Large intestine (tissue), 3 donors: ENCODE measurements at regions not wholly inside any gene's neighbourhood (a gene's known extent, or its start where the extent isn't known, plus 50 kb on each side); places are given as distances from the start of the nearest gene placed in this dataset.
"Not testable (repeated sequence)": the region's sequence is repeated elsewhere in the genome, so short reads cannot be mapped to it uniquely, and the experiment has no call there.

ENCODE experiments used
- DNase-seq, 2 donors: peaks; one replicate each; pipeline versions ENCODE4 v3.0.0 to v3.0.0-alpha.2; 2013
- H3K27ac ChIP-seq: one replicate; pipeline ENCODE4 v1.5.1; 2013; ENCODE audit warnings: low read length
- H3K27me3 ChIP-seq: 2 replicates; pipeline ENCODE4 v1.6.1; 2013; ENCODE audit warnings: low read length; ENCODE audit not compliant: control insufficient read depth, insufficient read depth
- H3K36me3 ChIP-seq: 2 replicates; pipeline ENCODE4 v1.6.1; 2013; ENCODE audit warnings: low read length; ENCODE audit not compliant: control insufficient read depth, insufficient read depth
- H3K4me1 ChIP-seq: one replicate; pipeline ENCODE4 v1.6.1; 2013; ENCODE audit warnings: low read length; ENCODE audit not compliant: control insufficient read depth, insufficient read depth
- H3K4me3 ChIP-seq: one replicate; pipeline ENCODE4 v1.5.1; 2013; ENCODE audit warnings: low read length
- H3K9me3 ChIP-seq: one replicate; pipeline ENCODE4 v1.6.1; 2013; ENCODE audit warnings: mild to moderate bottlenecking, low read depth, low read length, moderate library complexity; ENCODE audit not compliant: control insufficient read depth
- WGBS: methylation state at CpG from one replicate; pipeline ENCODE4 v1.1.5; 2013; ENCODE audit warnings: low lambda C conversion rate; ENCODE audit not compliant: insufficient coverage; 5-methylcytosine and 5-hydroxymethylcytosine counted together

DNA sequence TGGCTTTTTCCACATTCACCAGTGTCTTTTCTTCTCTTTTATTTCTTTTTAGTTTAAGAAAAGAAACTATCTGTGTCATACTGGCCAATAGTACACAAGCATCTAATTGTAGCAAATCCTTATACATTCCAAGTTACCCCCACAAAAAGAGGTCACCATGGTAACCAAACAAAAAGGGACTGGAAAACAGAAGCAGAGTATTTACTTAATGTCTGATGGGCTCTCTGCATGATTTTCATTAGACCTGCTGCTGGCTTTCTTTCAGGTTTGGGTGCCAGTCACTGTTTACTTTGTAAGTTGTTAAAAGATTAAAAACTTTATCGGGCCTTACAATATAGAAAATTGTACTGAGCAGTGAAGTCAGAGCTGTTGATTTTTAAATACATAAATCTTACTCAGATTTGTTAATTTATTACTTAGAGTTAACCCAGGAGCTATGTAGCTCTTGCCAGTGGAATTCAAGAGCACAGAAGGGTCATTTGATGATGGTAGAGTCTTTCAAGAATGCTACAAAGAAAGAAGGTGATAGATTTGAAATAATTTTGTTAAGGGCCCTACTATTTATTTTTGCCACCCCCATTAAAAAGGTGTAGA lies 123.9 kb downstream of the BRMS1L start:
- 0% methylated on average over 1 of the region's 1 CpG for WGBS
- H3K27me3 ChIP-seq: no peaks in the 10 kb centered on the region
- H3K9me3 ChIP-seq: no peaks in the 10 kb centered on the region
- H3K27ac ChIP-seq: no peak overlapping the region
- H3K36me3 ChIP-seq: no peaks in the 10 kb centered on the region
- H3K4me3 ChIP-seq: no peak overlapping the region
- no peaks in the 10 kb centered on the region for H3K4me1 ChIP-seq
- DNase-seq: peak in 1 of 2 donors; percentile 23

DNA sequence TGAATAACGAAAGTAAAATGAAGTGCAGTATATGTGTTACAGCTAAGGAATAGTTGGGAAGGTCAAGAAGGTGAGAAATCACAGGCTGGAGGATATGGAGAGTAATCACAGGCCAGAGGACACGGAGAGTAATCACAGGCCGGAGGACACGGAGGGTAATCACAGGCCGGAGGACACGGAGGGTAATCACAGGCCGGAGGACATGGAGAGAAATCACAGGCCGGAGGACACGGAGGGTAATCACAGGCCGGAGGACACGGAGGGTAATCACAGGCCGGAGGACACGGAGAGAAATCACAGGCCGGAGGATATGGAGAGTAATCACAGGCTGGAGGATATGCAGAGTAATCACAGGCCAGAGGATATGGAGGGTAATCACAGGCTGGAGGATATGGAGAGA lies 121.8 kb downstream of the BRMS1L start:
- no CpG with 5 or more reads among the region's 14 CpGs for WGBS
- H3K27me3 ChIP-seq, H3K36me3 ChIP-seq, H3K9me3 ChIP-seq, H3K4me1 ChIP-seq, DNase-seq, H3K27ac ChIP-seq, H3K4me3 ChIP-seq: not testable (repeated sequence)

DNA sequence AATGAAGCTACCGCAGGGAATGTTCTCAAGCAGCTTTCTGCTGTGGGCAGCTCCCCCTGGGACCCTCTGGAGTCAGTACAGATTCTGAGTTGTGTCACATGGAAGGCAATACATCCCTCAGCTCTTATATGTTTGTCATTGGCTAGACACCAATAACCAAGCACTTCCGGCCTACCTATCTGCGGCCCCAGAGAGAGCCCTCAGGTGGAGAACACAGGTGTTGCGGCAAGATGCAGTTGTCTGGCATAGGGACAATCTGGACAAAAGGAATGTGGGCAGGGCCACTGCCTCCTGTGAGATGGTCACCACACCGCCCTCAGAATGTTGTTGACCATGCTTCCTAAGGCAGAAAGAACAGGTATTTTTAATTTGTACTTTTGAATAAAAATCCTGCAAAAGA lies 118.7 kb downstream of the BRMS1L start:
- no CpG with 5 or more reads among the region's 5 CpGs for WGBS
- Histone ChIP-seq H3K4me1 (no peaks in the 10 kb centered on the region), H3K36me3 (no peaks in the 10 kb centered on the region), H3K9me3 (no peaks in the 10 kb centered on the region), H3K27ac (no peak overlapping the region), H3K27me3 (no peaks in the 10 kb centered on the region), H3K4me3 (no peak overlapping the region)
- no peak for DNase-seq

DNA sequence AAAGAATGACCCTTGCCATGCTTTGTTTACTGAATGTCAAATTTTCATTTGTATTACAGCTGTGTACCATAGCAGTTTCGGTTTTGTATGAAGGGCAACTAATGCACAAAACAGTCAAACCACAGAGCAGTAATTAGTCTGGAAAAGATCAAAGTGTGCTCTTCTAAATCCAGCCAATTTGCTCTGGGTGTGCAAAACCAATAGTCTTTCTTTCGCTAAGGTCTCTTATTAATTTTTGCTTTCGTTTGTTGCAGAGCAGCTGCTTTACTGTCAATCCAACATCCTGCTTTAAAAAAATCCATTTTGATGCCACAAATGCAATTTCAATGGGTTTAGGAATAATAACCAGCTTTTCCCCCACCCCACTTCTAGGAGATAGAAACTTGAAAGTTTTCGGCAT lies 114.2 kb downstream of the BRMS1L start:
- DNase-seq: no peak
- WGBS: 44% methylated on average over 3 of the region's 4 CpGs

DNA sequence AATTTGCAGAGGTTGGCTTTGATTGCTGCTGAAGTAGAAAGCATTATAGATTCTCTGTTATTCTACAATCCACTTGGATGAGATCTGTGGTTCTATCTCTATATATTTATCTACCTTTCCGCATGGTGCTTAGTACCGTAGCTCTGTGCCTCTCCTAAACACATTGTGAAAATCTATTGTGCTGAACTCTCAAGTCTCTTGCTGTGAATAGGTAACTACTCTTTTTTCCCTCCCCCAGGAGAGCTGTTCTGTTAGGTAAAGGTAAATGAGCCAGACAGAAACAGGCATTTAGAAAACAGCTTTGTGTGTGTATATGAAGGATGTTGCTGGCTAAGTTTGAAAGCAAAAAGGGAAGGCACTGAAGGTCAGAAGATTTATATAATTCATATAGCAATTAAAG lies 112.6 kb downstream of the BRMS1L start:
- no peak for DNase-seq
- H3K4me1 ChIP-seq: no peaks in the 10 kb centered on the region
- H3K27ac ChIP-seq: no peak overlapping the region
- no peak overlapping the region for H3K4me3 ChIP-seq
- no peaks in the 10 kb centered on the region for H3K9me3 ChIP-seq
- no CpG with 5 or more reads among the region's 2 CpGs for WGBS
- H3K36me3 ChIP-seq: no peaks in the 10 kb centered on the region
- H3K27me3 ChIP-seq: no peaks in the 10 kb centered on the region

More for the DNA sequence above, 114.2 kb downstream of the BRMS1L start:
- H3K4me3 ChIP-seq: no peak overlapping the region
- no peaks in the 10 kb centered on the region for H3K27me3 ChIP-seq
- no peaks in the 10 kb centered on the region for H3K4me1 ChIP-seq
- H3K36me3 ChIP-seq: no peaks in the 10 kb centered on the region
- H3K27ac ChIP-seq: no peak overlapping the region
- H3K9me3 ChIP-seq: no peaks in the 10 kb centered on the region

DNA sequence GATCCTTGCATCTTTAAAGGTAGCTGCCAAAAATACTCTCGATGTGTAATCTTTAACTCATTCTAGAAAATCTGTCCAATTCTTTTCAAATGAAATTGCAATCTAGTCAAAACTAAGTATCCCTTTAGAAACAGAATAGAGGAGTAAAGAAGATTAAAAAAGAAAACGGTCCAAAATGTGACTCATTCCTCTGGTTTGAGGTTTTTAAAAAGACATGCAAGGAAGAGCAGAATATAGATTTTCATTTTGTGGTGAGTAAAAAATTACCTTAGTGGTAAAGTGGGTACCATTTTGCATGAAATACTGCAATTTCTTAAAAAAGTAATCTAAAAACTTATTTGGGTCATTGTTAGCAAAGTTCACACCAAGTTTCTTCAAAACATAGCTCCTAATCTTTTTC lies 108.4 kb downstream of the BRMS1L start:
- H3K9me3 ChIP-seq: no peaks in the 10 kb centered on the region
- H3K36me3 ChIP-seq: no peaks in the 10 kb centered on the region
- no peak overlapping the region for H3K4me3 ChIP-seq
- peaks cover 2% of the 10 kb centered on the region for H3K27me3 ChIP-seq
- 81% methylated on average over 2 of the region's 2 CpGs for WGBS
- no peak overlapping the region for H3K27ac ChIP-seq
- H3K4me1 ChIP-seq: no peaks in the 10 kb centered on the region
- DNase-seq: no peak

DNA sequence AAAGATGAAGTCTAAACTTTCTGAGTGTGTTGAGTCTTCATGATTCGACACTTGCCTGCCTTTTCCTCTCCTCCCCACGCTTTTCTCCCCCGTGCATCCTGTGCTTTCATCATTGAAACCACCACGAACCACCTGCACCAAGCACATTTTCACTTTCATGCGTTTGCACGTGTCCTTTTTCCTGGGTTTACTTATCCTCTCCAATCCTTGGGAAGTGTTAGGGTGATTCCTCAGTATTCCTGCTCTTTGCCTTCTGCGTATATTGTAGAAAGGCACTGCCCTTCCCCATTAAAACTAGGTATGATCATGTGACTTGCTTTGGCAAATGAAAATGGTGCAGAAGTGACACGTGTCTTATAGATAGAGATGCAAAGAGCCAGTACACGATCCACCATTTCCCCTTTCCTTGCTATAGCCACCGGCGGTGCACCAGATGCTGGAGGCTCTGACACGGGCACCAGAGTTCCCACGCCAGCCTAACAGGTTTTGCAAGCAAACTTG lies 106.6 kb downstream of the BRMS1L start:
- Histone ChIP-seq H3K4me1 (no peaks in the 10 kb centered on the region), H3K36me3 (no peaks in the 10 kb centered on the region), H3K4me3 (no peak overlapping the region), H3K27ac (no peak overlapping the region), H3K27me3 (peaks cover 2% of the 10 kb centered on the region), H3K9me3 (no peaks in the 10 kb centered on the region)
- WGBS: 65% methylated on average over 6 of the region's 13 CpGs
- no peak for DNase-seq

DNA sequence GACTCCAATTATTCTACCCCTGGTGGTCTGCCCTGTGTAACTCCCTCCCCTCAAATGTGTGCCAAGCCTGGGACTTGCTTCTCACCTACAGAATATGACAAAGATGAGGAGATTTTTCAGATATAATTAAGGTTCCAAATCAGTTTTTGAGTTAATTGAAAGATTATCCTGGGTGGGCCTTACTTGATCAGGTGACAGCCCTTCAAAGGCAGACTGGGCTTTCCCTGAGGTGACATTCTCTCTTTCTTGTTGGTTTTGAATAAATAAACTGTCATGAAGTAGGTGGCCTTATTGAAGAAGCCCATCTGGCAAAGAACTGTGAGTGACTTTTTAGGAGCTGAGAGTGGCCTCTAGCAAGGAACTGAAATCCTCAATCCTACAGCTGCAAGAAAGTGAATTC lies 106.0 kb downstream of the BRMS1L start:
- DNase-seq: no peak
- Histone ChIP-seq H3K36me3 (no peaks in the 10 kb centered on the region), H3K9me3 (no peaks in the 10 kb centered on the region), H3K4me1 (no peaks in the 10 kb centered on the region), H3K27me3 (peaks cover 2% of the 10 kb centered on the region), H3K4me3 (no peak overlapping the region), H3K27ac (no peak overlapping the region)

DNA sequence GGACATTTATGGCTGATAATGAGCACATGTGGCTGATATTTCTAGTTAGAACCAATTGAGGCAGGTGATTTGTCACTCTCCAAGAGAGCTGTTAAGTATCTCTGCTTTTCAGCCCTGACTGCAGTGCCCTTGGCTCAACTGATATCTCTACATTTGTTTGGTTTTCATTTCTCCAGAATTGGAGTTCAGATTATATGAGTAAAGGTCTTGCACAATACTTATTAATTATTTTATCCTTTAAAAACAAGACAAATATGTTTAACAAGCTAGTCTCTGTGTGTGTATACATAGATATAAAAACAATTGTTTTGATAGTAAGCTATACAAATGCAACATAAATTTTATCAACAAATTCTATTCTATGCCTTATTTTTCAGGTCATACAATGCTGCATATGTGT lies 105.2 kb downstream of the BRMS1L start:
- Histone ChIP-seq H3K9me3 (no peaks in the 10 kb centered on the region), H3K27me3 (peaks cover 2% of the 10 kb centered on the region), H3K4me1 (no peaks in the 10 kb centered on the region), H3K27ac (no peak overlapping the region), H3K36me3 (no peaks in the 10 kb centered on the region), H3K4me3 (no peak overlapping the region)
- DNase-seq: no peak

DNA sequence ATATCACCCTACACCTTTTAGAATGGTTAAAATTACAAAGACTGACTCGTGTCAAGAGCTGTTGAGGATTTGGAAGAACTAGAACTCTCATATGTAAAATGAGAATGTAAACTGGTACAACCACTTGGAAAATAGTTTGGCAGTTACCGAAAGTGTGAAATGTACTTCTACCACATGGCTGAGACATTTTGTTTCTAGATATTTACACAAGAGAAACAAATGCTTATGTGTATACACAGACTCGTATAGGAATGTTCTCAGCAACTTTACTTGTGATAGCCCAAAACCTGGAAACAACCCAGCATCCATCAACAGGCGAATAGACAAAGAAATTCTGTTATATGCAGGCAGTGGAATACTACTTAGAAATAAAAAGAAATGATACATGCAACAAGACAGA lies 103.0 kb downstream of the BRMS1L start:
- Histone ChIP-seq H3K4me3 (no peak overlapping the region), H3K36me3 (no peaks in the 10 kb centered on the region), H3K27ac (no peak overlapping the region), H3K27me3 (peaks cover 2% of the 10 kb centered on the region), H3K9me3 (no peaks in the 10 kb centered on the region), H3K4me1 (no peaks in the 10 kb centered on the region)
- 100% methylated on average over 1 of the region's 4 CpGs for WGBS
- no peak for DNase-seq

DNA sequence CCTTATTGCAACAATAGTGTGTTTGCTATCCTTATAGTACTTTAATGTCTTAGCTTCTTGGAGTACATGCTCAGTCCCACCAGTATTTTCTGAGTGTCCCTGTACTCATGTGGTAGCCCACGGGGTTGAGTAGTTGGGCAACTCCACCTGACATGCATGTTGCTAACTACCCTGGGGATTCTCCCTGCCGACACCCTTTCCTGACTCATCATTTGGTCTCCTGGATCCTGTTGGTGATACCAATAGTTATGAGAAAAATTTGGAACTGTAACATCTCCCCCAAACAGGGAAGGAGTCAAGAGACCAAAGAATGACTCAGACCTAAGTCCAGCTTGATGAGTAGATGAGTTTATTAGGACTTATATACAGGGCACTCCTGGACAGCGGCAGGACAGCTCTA lies 101.6 kb downstream of the BRMS1L start:
- no CpG with 5 or more reads among the region's 3 CpGs for WGBS

More for the DNA sequence above, 101.6 kb downstream of the BRMS1L start:
- H3K27ac ChIP-seq: no peak overlapping the region
- H3K9me3 ChIP-seq: no peaks in the 10 kb centered on the region
- H3K36me3 ChIP-seq: no peaks in the 10 kb centered on the region
- no peak for DNase-seq
- H3K4me1 ChIP-seq: no peaks in the 10 kb centered on the region
- H3K27me3 ChIP-seq: no peaks in the 10 kb centered on the region
- H3K4me3 ChIP-seq: no peak overlapping the region
